H1 (cell line): ENCODE measurements at regions not wholly inside any gene's neighbourhood (a gene's known extent, or its start where the extent isn't known, plus 50 kb on each side); places are given as distances from the start of the nearest gene placed in this dataset.

ENCODE experiments used
- CTCF ChIA-PET: fragments of 300-600 bp; sonication (Branson Sonifier 250); formaldehyde crosslinking; loops from one replicate; lab custom pipeline; 2021; ENCODE audit not compliant: partially characterized antibody; lab: Charles Lee
- POLR2A ChIA-PET: fragments of 300-600 bp; sonication (Branson Sonifier 250); formaldehyde crosslinking; loops from one replicate; lab custom pipeline; 2021; ENCODE audit warnings: inconsistent platforms; ENCODE audit not compliant: partially characterized antibody; lab: Charles Lee
- DNase-seq, 2 experiments: peaks; one replicate each; pipeline versions ENCODE4 v3.0.0 to v3.0.0-alpha.2; 2010 to 2022; ENCODE audit warnings: low spot score in 2 of 2, low read depth in 1 of 2, mixed read lengths in 1 of 2
- FAIRE-seq: peaks from 2 replicates; lab custom pipeline; 2011; peaks lifted over from hg19 to GRCh38; lab: Jason Lieb, UNC
- H2AFZ ChIP-seq: 2 replicates; pipeline ENCODE4 v1.8.1; 2012; ENCODE audit warnings: low read length, inconsistent platforms
- H2AK5ac ChIP-seq: 2 replicates; pipeline ENCODE4 v1.6.1; 2013; ENCODE audit warnings: low read depth, low read length
- H2BK120ac ChIP-seq: replicated peaks from 2 replicates; pipeline ENCODE3; 2013; ENCODE audit warnings: low read depth, low read length, inconsistent platforms
- H2BK12ac ChIP-seq: 2 replicates; pipeline ENCODE4 v1.6.1; 2013; ENCODE audit warnings: low read depth, low read length
- H2BK15ac ChIP-seq: 2 replicates; pipeline ENCODE4 v1.6.1; 2013; ENCODE audit warnings: low read length
- H2BK20ac ChIP-seq: 2 replicates; pipeline ENCODE4 v1.6.1; 2013; ENCODE audit warnings: low read length
- H2BK5ac ChIP-seq: 2 replicates; pipeline ENCODE4 v1.6.1; 2013; ENCODE audit warnings: low read depth, low read length
- H3K14ac ChIP-seq: 2 replicates; pipeline ENCODE4 v1.6.1; 2013; ENCODE audit warnings: inconsistent platforms; ENCODE audit not compliant: insufficient read length
- H3K18ac ChIP-seq: 2 replicates; pipeline ENCODE4 v1.6.1; 2013; ENCODE audit warnings: low read length; ENCODE audit errors: extremely low read depth
- H3K23ac ChIP-seq: 2 replicates; pipeline ENCODE4 v1.6.1; 2013; ENCODE audit warnings: inconsistent platforms; ENCODE audit not compliant: insufficient read length
- H3K23me2 ChIP-seq: 2 replicates; pipeline ENCODE4 v1.6.1; 2013; ENCODE audit warnings: low read depth, low read length
- H3K27ac ChIP-seq: 2 replicates; pipeline ENCODE4 v1.6.1; 2011; ENCODE audit warnings: low read depth, low read length, inconsistent platforms
- H3K27me3 ChIP-seq, 4 experiments: replicated peaks in 1 of 4; 1 replicate in 1 of 4; 2 replicates in 3 of 4; pipeline versions ENCODE4 v1.6.1 to v1.8.1; 2011 to 2013; ENCODE audit warnings: low read length in 3 of 4, mild to moderate bottlenecking in 3 of 4, inconsistent platforms in 2 of 4, mixed read lengths in 2 of 4, moderate library complexity in 1 of 4; ENCODE audit not compliant: control insufficient read depth in 3 of 4, insufficient read depth in 3 of 4; ENCODE audit errors: extremely low read depth in 1 of 4
- H3K36me3 ChIP-seq, 4 experiments: 2 replicates each; pipeline versions ENCODE4 v1.6.1 to v1.8.1; 2011 to 2013; ENCODE audit warnings: mild to moderate bottlenecking in 4 of 4, low read length in 3 of 4, moderate library complexity in 2 of 4, control low read depth in 1 of 4, inconsistent platforms in 1 of 4; ENCODE audit not compliant: insufficient read depth in 4 of 4, control insufficient read depth in 2 of 4
- H3K4ac ChIP-seq: replicated peaks from 2 replicates; pipeline ENCODE3; 2013; ENCODE audit warnings: low read length, low read depth, mixed read lengths, inconsistent platforms; ENCODE audit not compliant: insufficient read length
- H3K4me1 ChIP-seq, 4 experiments: replicated peaks in 1 of 4; 1 replicate in 1 of 4; 2 replicates in 3 of 4; pipeline versions ENCODE4 v1.6.1 to v1.8.1; 2011 to 2013; ENCODE audit warnings: low read length in 3 of 4, inconsistent platforms in 2 of 4, mixed read lengths in 1 of 4; ENCODE audit not compliant: insufficient read depth in 4 of 4, control insufficient read depth in 3 of 4
- H3K4me2 ChIP-seq, 2 experiments: 2 replicates each; pipeline versions ENCODE4 v1.6.1 to v1.8.1; 2011 to 2013; ENCODE audit warnings: low read depth in 2 of 2, low read length in 2 of 2, control low read depth in 1 of 2, inconsistent platforms in 1 of 2, mild to moderate bottlenecking in 1 of 2; ENCODE audit not compliant: insufficient read depth in 1 of 2
- H3K4me3 ChIP-seq, 4 experiments: fragments of 200-600, 300-600 bp in 1 of 4; sonication (generic), shearing (Covaris generic), sonication (Bioruptor Twin) in 1 of 4; 2 replicates each; pipeline versions ENCODE4 v1.5.1 to v1.8.1; 2011 to 2016; ENCODE audit warnings: low read length in 4 of 4, low read depth in 3 of 4, control low read depth in 2 of 4, inconsistent platforms in 2 of 4, mild to moderate bottlenecking in 2 of 4, mixed read lengths in 1 of 4, moderate library complexity in 1 of 4; ENCODE audit not compliant: insufficient read depth in 2 of 4; ENCODE audit errors: extremely low read depth in 1 of 4
- H3K56ac ChIP-seq: replicated peaks from 2 replicates; pipeline ENCODE3; 2013; ENCODE audit warnings: low read depth, mild to moderate bottlenecking, mixed read lengths, low read length, inconsistent platforms; ENCODE audit not compliant: insufficient read length
- H3K79me1 ChIP-seq: 2 replicates; pipeline ENCODE4 v1.6.1; 2013; ENCODE audit warnings: low read depth, low read length, control low read depth
- H3K79me2 ChIP-seq, 2 experiments: 2 replicates each; pipeline versions ENCODE4 v1.6.1 to v1.8.1; 2012 to 2013; ENCODE audit warnings: low read length in 2 of 2, mild to moderate bottlenecking in 2 of 2, inconsistent platforms in 1 of 2; ENCODE audit not compliant: insufficient read depth in 2 of 2, control insufficient read depth in 1 of 2
- H3K9ac ChIP-seq, 4 experiments: replicated peaks in 1 of 4; 1 replicate in 1 of 4; 2 replicates in 3 of 4; pipeline versions ENCODE4 v1.6.1 to v1.8.1; 2011 to 2013; ENCODE audit warnings: low read depth in 3 of 4, low read length in 3 of 4, control low read depth in 2 of 4, mild to moderate bottlenecking in 2 of 4, moderate library complexity in 2 of 4, inconsistent platforms in 1 of 4; ENCODE audit errors: extremely low read depth in 1 of 4
- H3K9me3 ChIP-seq, 2 experiments: 2 replicates each; pipeline versions ENCODE4 v1.6.1 to v1.8.1; 2012 to 2013; ENCODE audit warnings: mild to moderate bottlenecking in 2 of 2, moderate library complexity in 2 of 2, control low read depth in 1 of 2, inconsistent platforms in 1 of 2, low read depth in 1 of 2, low read length in 1 of 2, mixed read lengths in 1 of 2; ENCODE audit not compliant: insufficient read depth in 2 of 2
- H4K20me1 ChIP-seq, 2 experiments: replicated peaks in 1 of 2; 2 replicates each; pipeline versions ENCODE3 to v1.8.1; 2011 to 2013; ENCODE audit warnings: inconsistent platforms in 2 of 2, low read length in 2 of 2, mild to moderate bottlenecking in 1 of 2; ENCODE audit not compliant: insufficient read depth in 2 of 2, control insufficient read depth in 1 of 2
- H4K5ac ChIP-seq: 2 replicates; pipeline ENCODE4 v1.6.1; 2013; ENCODE audit warnings: low read length, low read depth, mixed read lengths, inconsistent platforms; ENCODE audit not compliant: insufficient read length
- H4K8ac ChIP-seq: 2 replicates; pipeline ENCODE4 v1.8.0; 2013; ENCODE audit warnings: mild to moderate bottlenecking, moderate library complexity, low read length, inconsistent platforms; ENCODE audit not compliant: insufficient read depth; ENCODE audit errors: extremely low read depth
- H4K91ac ChIP-seq: replicated peaks from 2 replicates; pipeline ENCODE3; 2013; ENCODE audit warnings: low read length, mixed read lengths, inconsistent platforms; ENCODE audit not compliant: insufficient read length
- ATF3 ChIP-seq: IDR thresholded peaks from 2 replicates; pipeline ENCODE4 v1.6.1; 2011; ENCODE audit warnings: low read depth, mild to moderate bottlenecking, low read length; ENCODE audit not compliant: insufficient read depth
- CREB1 ChIP-seq: IDR thresholded peaks from 2 replicates; pipeline ENCODE4 v1.6.1; 2012; ENCODE audit warnings: inconsistent platforms
- WGBS, 2 experiments: shearing (Covaris generic) in 1 of 2; methylation state at CpG; one replicate each; pipeline versions ENCODE4 v1.1.6 to v1.1.7; 2013 to 2015; ENCODE audit warnings: low lambda C conversion rate in 2 of 2, mixed read lengths in 2 of 2, inconsistent platforms in 1 of 2, low coverage in 1 of 2, missing lambda C conversion rate in 1 of 2; ENCODE audit not compliant: insufficient replicate concordance in 2 of 2, insufficient coverage in 1 of 2, insufficient read length in 1 of 2; ENCODE audit errors: extremely low coverage in 1 of 2, missing lambda C conversion rate in 1 of 2; 5-methylcytosine and 5-hydroxymethylcytosine counted together

GRCh38 chr20:7087803-7088202, 320.3 kb downstream of the BMP2 start:
- Histone ChIP-seq H4K8ac (no peak overlapping the region), H2AK5ac (no peak overlapping the region)
- TF ChIP-seq ATF3, result no peak
- no peak for TF ChIP-seq CREB1
- TF ChIP-seq, all 59 proteins: peak for 0
- no peaks in the 10 kb centered on the region; the same call in 1 of the 2 replicates for H3K23me2 ChIP-seq
- H2BK20ac ChIP-seq, result no peak overlapping the region
- H3K9me3 ChIP-seq, result no peaks in the 10 kb centered on the region
- no peak for DNase-seq
- no peaks in the 10 kb centered on the region for H3K79me1 ChIP-seq
- H3K4me1 ChIP-seq, result no peaks in the 10 kb centered on the region
- ChIA-PET CTCF (interaction anchor here (1.0 kb wide), 1 partner anchor 260 kb away, joined by 3 read pairs; no protein-coding TSS in a partner anchor), POLR2A (no interaction called here)
- H3K4me3 ChIP-seq, result no peak overlapping the region
- FAIRE-seq, result no peak
- no peak overlapping the region for H2AFZ ChIP-seq
- no peak overlapping the region for H3K23ac ChIP-seq
- H4K20me1 ChIP-seq, result no peaks in the 10 kb centered on the region
- no peak overlapping the region for H2BK120ac ChIP-seq
- H2BK5ac ChIP-seq, result no peak overlapping the region
- no peak overlapping the region for H3K27ac ChIP-seq
- H3K79me2 ChIP-seq, result no peaks in the 10 kb centered on the region
- no peak overlapping the region for H3K56ac ChIP-seq
- no peak overlapping the region for H2BK15ac ChIP-seq
- no peak overlapping the region for H3K4me2 ChIP-seq
- no peaks in the 10 kb centered on the region for H3K27me3 ChIP-seq
- no peak overlapping the region for H3K9ac ChIP-seq
- H3K36me3 ChIP-seq, result no peaks in the 10 kb centered on the region
- H2BK12ac ChIP-seq, result no peak overlapping the region
- 90% methylated on average over 1 of the region's 1 CpG; no CpG with 5 or more reads in 1 of the 2 experiments for WGBS, 2 experiments
- H4K5ac ChIP-seq, result no peak overlapping the region
- no peak overlapping the region for H3K18ac ChIP-seq
- no peak overlapping the region for H3K14ac ChIP-seq
- no peak overlapping the region for H3K4ac ChIP-seq
- no peak overlapping the region for H4K91ac ChIP-seq
